Body of pancreas (tissue), 4 donors: ENCODE measurements at regions not wholly inside any gene's neighbourhood (a gene's known extent, or its start where the extent isn't known, plus 50 kb on each side); places are given as distances from the start of the nearest gene placed in this dataset.

Experiments
- CTCF ChIP-seq, 7 experiments: fragments of 450-650 bp in 4 of 7; fragments of 200-600 bp in 3 of 7; sonication (generic) in 3 of 7; IDR thresholded peaks; one replicate each; pipeline ENCODE4 v1.5.1; 2016 to 2019; ENCODE audit warnings: antibody characterized with exemption in 7 of 7
- POLR2A ChIP-seq, 3 donors: fragments of 450-650 bp; IDR thresholded peaks; one replicate each; pipeline ENCODE4 v1.6.1; 2016; ENCODE audit warnings: antibody characterized with exemption in 3 of 3, mild to moderate bottlenecking in 2 of 3

GRCh38 chr22:20637750-20638506 is 130.5 kb downstream of the MED15 start:
- TF ChIP-seq CTCF (IDR thresholded peaks at IDR 0.05) (no peak), POLR2A (IDR thresholded peaks at IDR 0.05) (no peak)
